Activated T-helper 2 cell treated with anti-CD3 and anti-CD28 coated beads, Interferon-gamma antibody, Interleukin-2, Interleukin-4, amounts not matched to agents 10 μg/mL and 5 μg/mL and 100 μg/mL, durations not matched to agents 14 hours and 24 hours and 36 hours (primary cell): ENCODE measurements at regions not wholly inside any gene's neighbourhood (a gene's known extent, or its start where the extent isn't known, plus 50 kb on each side); places are given as distances from the start of the nearest gene placed in this dataset.
A peak's percentile ranks its signal among the peaks of the same experiment; 100 is the strongest.
"Not testable (repeated sequence)": the region's sequence is repeated elsewhere in the genome, so short reads cannot be mapped to it uniquely, and the experiment has no call there.

ENCODE experiments used
- DNase-seq: peaks from one replicate; pipeline ENCODE4 v3.0.0; 2021; ENCODE audit warnings: low spot score
- H3K27ac Mint-ChIP-seq: one replicate; pipeline ENCODE4 v1.8.0; 2021; ENCODE audit warnings: mixed read lengths
- H3K27me3 Mint-ChIP-seq: one replicate; pipeline ENCODE4 v1.8.0; 2021; ENCODE audit warnings: low read depth, mixed read lengths
- H3K36me3 Mint-ChIP-seq: one replicate; pipeline ENCODE4 v1.8.0; 2021; ENCODE audit warnings: low read depth, mixed read lengths
- H3K4me1 Mint-ChIP-seq: one replicate; pipeline ENCODE4 v1.8.0; 2021; ENCODE audit warnings: low read depth, mixed read lengths
- H3K4me3 Mint-ChIP-seq: one replicate; pipeline ENCODE4 v1.8.0; 2021; ENCODE audit warnings: low read depth, mild to moderate bottlenecking, moderate library complexity, mixed read lengths
- H3K9me3 Mint-ChIP-seq: one replicate; pipeline ENCODE4 v1.8.0; 2021; ENCODE audit warnings: mixed read lengths
- intact Hi-C: fragments of 100-400 bp; cut with micrococcal nuclease; formaldehyde crosslinking; loops from one replicate; pipeline ENCODE4 v1.15.1; 2023

- no peak overlapping the region for H3K4me3 Mint-ChIP-seq
- H3K27ac Mint-ChIP-seq, result no peak overlapping the region
- intact Hi-C loops, result loop anchor here (5.0 kb wide), 3 partner anchors 38 to 92 kb away; no protein-coding TSS in a partner anchor
- peaks cover 16% of the 10 kb centered on the region for H3K27me3 Mint-ChIP-seq
- H3K36me3 Mint-ChIP-seq, result no peaks in the 10 kb centered on the region
- no peak for DNase-seq
- H3K9me3 Mint-ChIP-seq, result no peaks in the 10 kb centered on the region
- peaks cover 7% of the 10 kb centered on the region for H3K4me1 Mint-ChIP-seq
Measured at GRCh38 chr7:142629588-142630260, 119.5 kb upstream of the PRSS1 start.

GRCh38 chr7:142628945-142629344 is 120.3 kb upstream of the PRSS1 start:
- DNase-seq, result no peak
- Mint-ChIP-seq H3K9me3 (no peaks in the 10 kb centered on the region), H3K27ac (no peak overlapping the region), H3K36me3 (no peaks in the 10 kb centered on the region), H3K4me3 (no peak overlapping the region), H3K27me3 (peaks cover 16% of the 10 kb centered on the region), H3K4me1 (peaks cover 7% of the 10 kb centered on the region)
- intact Hi-C loops, result no loop called here

- H3K36me3 Mint-ChIP-seq, intact Hi-C loops, DNase-seq, H3K4me1 Mint-ChIP-seq, H3K9me3 Mint-ChIP-seq: not testable (repeated sequence)
- peak overlapping the region; percentile 63 for H3K27ac Mint-ChIP-seq
- H3K27me3 Mint-ChIP-seq, result peaks cover 18% of the 10 kb centered on the region
- H3K4me3 Mint-ChIP-seq, result peak overlapping the region; percentile 81
Measured at GRCh38 chr7:142627223-142627622, 122.0 kb upstream of the PRSS1 start.

GRCh38 chr7:142626420-142627035 is 122.7 kb upstream of the PRSS1 start:
- H3K9me3 Mint-ChIP-seq, result no peaks in the 10 kb centered on the region
- peak overlapping the region; percentile 63 for H3K27ac Mint-ChIP-seq
- peaks cover 13% of the 10 kb centered on the region for H3K27me3 Mint-ChIP-seq
- intact Hi-C loops, result no loop called here
- peaks cover 3% of the 10 kb centered on the region for H3K4me1 Mint-ChIP-seq
- peak overlapping the region; percentile 81 for H3K4me3 Mint-ChIP-seq
- peak; percentile 48 for DNase-seq
- H3K36me3 Mint-ChIP-seq, result no peaks in the 10 kb centered on the region

GRCh38 chr7:142625216-142625615 is 124.1 kb upstream of the PRSS1 start:
- DNase-seq, intact Hi-C loops, H3K27ac Mint-ChIP-seq, H3K27me3 Mint-ChIP-seq, H3K36me3 Mint-ChIP-seq, H3K4me1 Mint-ChIP-seq, H3K4me3 Mint-ChIP-seq, H3K9me3 Mint-ChIP-seq: not testable (repeated sequence)

GRCh38 chr7:142620402-142620801 is 128.9 kb upstream of the PRSS1 start:
- Mint-ChIP-seq H3K27me3 (peaks cover 11% of the 10 kb centered on the region), H3K9me3 (no peaks in the 10 kb centered on the region), H3K27ac (no peak overlapping the region), H3K4me1 (peaks cover 4% of the 10 kb centered on the region), H3K4me3 (no peak overlapping the region), H3K36me3 (no peaks in the 10 kb centered on the region)
- DNase-seq, result no peak
- intact Hi-C loops, result no loop called here

- no peaks in the 10 kb centered on the region for H3K36me3 Mint-ChIP-seq
- peak overlapping the region; percentile 66 for H3K4me3 Mint-ChIP-seq
- intact Hi-C loops, result loop anchor here (1.0 kb wide), 1 partner anchor 9 kb away; no protein-coding TSS in a partner anchor
- H3K27me3 Mint-ChIP-seq, result peaks cover 11% of the 10 kb centered on the region
- H3K9me3 Mint-ChIP-seq, result no peaks in the 10 kb centered on the region
- no peak for DNase-seq
- peak overlapping the region; percentile 28 for H3K27ac Mint-ChIP-seq
- peaks cover 4% of the 10 kb centered on the region for H3K4me1 Mint-ChIP-seq
Measured at GRCh38 chr7:142618655-142619351, 130.5 kb upstream of the PRSS1 start.

- intact Hi-C loops, result no loop called here
- Mint-ChIP-seq H3K27ac (peak overlapping the region; percentile 73), H3K4me1 (peaks cover 6% of the 10 kb centered on the region), H3K27me3 (peaks cover 7% of the 10 kb centered on the region), H3K9me3 (no peaks in the 10 kb centered on the region), H3K36me3 (no peaks in the 10 kb centered on the region), H3K4me3 (peak overlapping the region; percentile 66)
- no peak for DNase-seq
Measured at GRCh38 chr7:142616842-142617241, 132.4 kb upstream of the PRSS1 start.

GRCh38 chr7:142616121-142616643 is 133.1 kb upstream of the PRSS1 start:
- Mint-ChIP-seq H3K36me3 (no peaks in the 10 kb centered on the region), H3K27me3 (peaks cover 7% of the 10 kb centered on the region), H3K4me3 (peak overlapping the region; percentile 66), H3K27ac (peak overlapping the region; percentile 73), H3K4me1 (peaks cover 6% of the 10 kb centered on the region), H3K9me3 (no peaks in the 10 kb centered on the region)
- intact Hi-C loops, result no loop called here
- DNase-seq, result no peak

GRCh38 chr7:142615508-142615907 is 133.8 kb upstream of the PRSS1 start:
- Mint-ChIP-seq H3K4me1 (peaks cover 8% of the 10 kb centered on the region), H3K9me3 (no peaks in the 10 kb centered on the region), H3K27ac (peak overlapping the region; percentile 76), H3K27me3 (peaks cover 7% of the 10 kb centered on the region), H3K4me3 (peak overlapping the region; percentile 66), H3K36me3 (no peaks in the 10 kb centered on the region)
- intact Hi-C loops, result no loop called here
- no peak for DNase-seq

- intact Hi-C loops, result no loop called here
- Mint-ChIP-seq H3K27ac (no peak overlapping the region), H3K4me3 (no peak overlapping the region), H3K27me3 (peaks cover 6% of the 10 kb centered on the region), H3K36me3 (no peaks in the 10 kb centered on the region), H3K4me1 (peaks cover 19% of the 10 kb centered on the region), H3K9me3 (no peaks in the 10 kb centered on the region)
- DNase-seq, result no peak
Measured at GRCh38 chr7:142614116-142614515, 135.2 kb upstream of the PRSS1 start.

- Mint-ChIP-seq H3K4me3 (no peak overlapping the region), H3K36me3 (no peaks in the 10 kb centered on the region), H3K4me1 (peaks cover 22% of the 10 kb centered on the region), H3K27me3 (peaks cover 7% of the 10 kb centered on the region), H3K27ac (peak overlapping the region; percentile 55), H3K9me3 (no peaks in the 10 kb centered on the region)
- intact Hi-C loops, result loop anchor here (2.0 kb wide), 1 partner anchor 196 kb away; no protein-coding TSS in a partner anchor
- no peak for DNase-seq
Measured at GRCh38 chr7:142612237-142612881, 136.9 kb upstream of the PRSS1 start.
